Naive thymus-derived CD4-positive, alpha-beta T cell (primary cell): ENCODE measurements at regions not wholly inside any gene's neighbourhood (a gene's known extent, or its start where the extent isn't known, plus 50 kb on each side); places are given as distances from the start of the nearest gene placed in this dataset.
"Not testable (repeated sequence)": the region's sequence is repeated elsewhere in the genome, so short reads cannot be mapped to it uniquely, and the experiment has no call there.

Source experiments
- ATAC-seq: fragments of 150-1000 bp; cut with Tn5 transposase; 2 replicates; pipeline ENCODE4 v1.10.0; 2021; ENCODE audit warnings: mild to moderate bottlenecking, moderate library complexity
- CTCF ChIA-PET: fragments of 350-600 bp; sonication (Branson Sonifier 250); formaldehyde crosslinking; loops from one replicate; lab custom pipeline; 2021; ENCODE audit warnings: antibody characterized with exemption; lab: Charles Lee
- POLR2A ChIA-PET: fragments of 350-600 bp; sonication (Branson Sonifier 250); formaldehyde crosslinking; loops from one replicate; lab custom pipeline; 2021; ENCODE audit warnings: antibody characterized with exemption, inconsistent platforms; lab: Charles Lee
- DNase-seq, 9 donors: peaks; one replicate each; pipeline versions ENCODE4 v3.0.0 to v3.0.0-alpha.2; 2020 to 2022; ENCODE audit warnings: mixed read lengths in 1 of 9
- H3K27ac ChIP-seq: one replicate; pipeline ENCODE4 v1.7.0; 2013; ENCODE audit warnings: mild to moderate bottlenecking, low read depth, low read length, moderate library complexity
- H3K27me3 ChIP-seq, 2 donors: one replicate each; pipeline ENCODE4 v1.7.0; 2013; ENCODE audit warnings: low read length in 2 of 2, mild to moderate bottlenecking in 2 of 2, moderate library complexity in 2 of 2; ENCODE audit not compliant: control insufficient read depth in 2 of 2, insufficient read depth in 2 of 2
- H3K36me3 ChIP-seq, 3 experiments: 1 replicate in 2 of 3; 2 replicates in 1 of 3; pipeline ENCODE4 v1.7.0; 2013; ENCODE audit warnings: low read length in 3 of 3, mild to moderate bottlenecking in 3 of 3, moderate library complexity in 1 of 3; ENCODE audit not compliant: insufficient read depth in 3 of 3, control insufficient read depth in 2 of 3
- H3K4me1 ChIP-seq, 2 donors: one replicate each; pipeline ENCODE4 v1.7.0; 2013; ENCODE audit warnings: low read length in 2 of 2, mild to moderate bottlenecking in 2 of 2, moderate library complexity in 1 of 2; ENCODE audit not compliant: control insufficient read depth in 2 of 2, insufficient read depth in 2 of 2
- H3K4me3 ChIP-seq: 2 replicates; pipeline ENCODE4 v1.7.0; 2013; ENCODE audit warnings: mild to moderate bottlenecking, low read length
- H3K9me3 ChIP-seq, 3 experiments: 1 replicate in 2 of 3; 2 replicates in 1 of 3; pipeline ENCODE4 v1.7.0; 2013; ENCODE audit warnings: low read length in 3 of 3; ENCODE audit not compliant: control insufficient read depth in 2 of 3
- H3K27ac Mint-ChIP-seq, 9 donors: one replicate each; pipeline ENCODE4 v1.8.0; 2020 to 2022; ENCODE audit warnings: mixed read lengths in 9 of 9, mild to moderate bottlenecking in 8 of 9, moderate library complexity in 5 of 9, inconsistent platforms in 2 of 9
- H3K27me3 Mint-ChIP-seq, 5 donors: one replicate each; pipeline ENCODE4 v1.8.0; 2021 to 2022; ENCODE audit warnings: mixed read lengths in 5 of 5, mild to moderate bottlenecking in 1 of 5
- H3K36me3 Mint-ChIP-seq, 5 donors: one replicate each; pipeline ENCODE4 v1.8.0; 2020 to 2022; ENCODE audit warnings: mixed read lengths in 5 of 5, mild to moderate bottlenecking in 3 of 5, inconsistent platforms in 1 of 5
- H3K4me1 Mint-ChIP-seq, 7 donors: one replicate each; pipeline ENCODE4 v1.8.0; 2020 to 2022; ENCODE audit warnings: mixed read lengths in 7 of 7, mild to moderate bottlenecking in 3 of 7, inconsistent platforms in 1 of 7
- H3K4me3 Mint-ChIP-seq, 10 donors: one replicate each; pipeline ENCODE4 v1.8.0; 2020 to 2022; ENCODE audit warnings: mild to moderate bottlenecking in 10 of 10, mixed read lengths in 10 of 10, moderate library complexity in 6 of 10, inconsistent platforms in 2 of 10
- H3K9me3 Mint-ChIP-seq, 11 donors: one replicate each; pipeline ENCODE4 v1.8.0; 2020 to 2022; ENCODE audit warnings: mixed read lengths in 11 of 11, mild to moderate bottlenecking in 4 of 11, inconsistent platforms in 1 of 11, moderate library complexity in 1 of 11
- intact Hi-C, 2 donors: fragments of 100-400 bp; cut with micrococcal nuclease; formaldehyde crosslinking; loops; one replicate each; pipeline ENCODE4 v1.15.1; 2023

DNA sequence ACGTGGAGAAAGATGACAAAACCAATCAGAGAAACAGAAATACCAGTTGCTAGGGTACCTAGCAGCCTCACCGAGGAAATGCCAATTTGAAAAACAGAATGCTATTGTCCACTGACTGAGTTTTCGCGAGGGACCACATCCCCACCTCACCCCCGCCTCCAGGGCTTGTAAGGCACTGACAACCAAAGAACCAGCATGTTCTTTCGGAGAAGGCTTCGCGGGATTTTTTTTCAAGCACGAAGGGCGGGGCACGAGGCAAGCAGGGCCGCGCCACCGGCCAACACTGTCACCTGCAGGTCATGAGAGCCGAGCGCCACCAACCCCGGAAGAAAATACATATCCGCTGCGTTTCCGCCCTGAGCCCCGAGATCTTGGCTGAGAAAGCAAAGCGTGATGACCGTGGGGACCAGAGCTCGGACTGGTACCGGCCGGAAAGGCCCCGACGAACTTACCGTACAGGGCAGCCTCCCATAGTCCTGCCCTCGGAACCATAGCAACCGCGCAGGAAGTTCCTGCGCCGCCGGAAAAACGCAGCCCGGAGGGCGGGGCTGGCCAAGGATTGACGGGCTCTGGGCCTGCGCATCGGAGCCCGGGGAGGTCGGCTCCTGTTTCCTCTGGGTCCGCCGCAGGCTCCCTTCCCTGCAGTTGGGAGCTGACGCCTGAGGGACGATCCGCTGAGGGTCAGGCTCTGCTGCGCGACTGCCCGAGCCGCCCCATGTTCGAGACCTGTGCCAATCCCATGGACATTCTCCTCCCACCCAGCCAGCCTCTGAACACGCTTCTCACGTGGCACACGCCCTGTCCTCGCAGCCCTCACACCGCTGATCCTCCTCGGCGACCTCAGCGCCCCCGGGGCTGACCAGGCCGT lies 59.2 kb upstream of the PAGE5 start:
- H3K27ac Mint-ChIP-seq, result peak overlapping the region; percentile 91 to 99 (median 98)
- no peaks in the 10 kb centered on the region for H3K36me3 Mint-ChIP-seq
- no peaks in the 10 kb centered on the region for H3K9me3 ChIP-seq
- H3K4me3 Mint-ChIP-seq, result peak overlapping the region; percentile 85 to 98 (median 93)
- H3K36me3 ChIP-seq, result no peaks in the 10 kb centered on the region
- H3K27me3 Mint-ChIP-seq, result peaks cover 0 to 9% (median 0%) of the 10 kb centered on the region in 5 donors
- peak overlapping the region; percentile 83 for H3K4me3 ChIP-seq
- peak overlapping the region; percentile 95 for H3K27ac ChIP-seq
- no peaks in the 10 kb centered on the region for H3K27me3 ChIP-seq
- H3K9me3 Mint-ChIP-seq, result peaks cover 0 to 3% (median 0%) of the 10 kb centered on the region in 11 donors
- H3K4me1 Mint-ChIP-seq, result peaks cover 3 to 13% (median 10%) of the 10 kb centered on the region in 7 donors
- ChIA-PET POLR2A (interaction anchor here (0.6 to 1.7 kb wide), 8 partner anchors 24 to 1116 kb away, joined by 3 to 5 read pairs (median 4); partner anchors contain the start of genes PHF8 and RRAGB), CTCF (interaction anchor here (0.6 to 1.0 kb wide), 5 partner anchors 11 to 644 kb away, joined by 3 to 4 read pairs (median 4); partner anchors contain the start of gene APEX2)
- ATAC-seq, result peak; percentile 95
- intact Hi-C loops, result loop anchor here (1.0 to 10.0 kb wide), 23 partner anchors 26 to 1814 kb away; partner anchors contain the start of genes APEX2 (in 2 of the 2), FAM120C (in 2 of the 2), GNL3L (in 2 of the 2) and PHF8 (in 2 of the 2)
- peaks cover 0 to 3% of the 10 kb centered on the region in 2 donors for H3K4me1 ChIP-seq
- peak; percentile 77 to 92 (median 89) for DNase-seq

DNA sequence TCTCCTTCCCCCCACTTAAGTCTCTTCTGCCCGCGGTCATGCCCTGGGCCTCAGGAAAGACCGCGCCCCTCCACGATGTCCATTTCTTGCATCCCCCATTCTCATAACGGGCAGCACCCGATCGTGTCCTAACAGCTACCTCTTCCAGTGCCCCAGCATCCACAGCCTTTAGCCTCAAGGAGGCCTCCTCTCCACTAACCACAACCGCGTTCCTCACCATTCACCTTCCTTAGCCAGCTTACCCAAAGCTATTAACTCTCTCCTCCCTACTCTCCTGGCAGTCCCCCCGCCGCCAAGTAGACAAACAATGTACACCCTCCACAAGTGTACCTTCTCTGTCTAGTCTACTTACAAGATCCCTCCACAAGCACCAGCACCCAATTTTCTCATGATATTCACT lies 58.6 kb upstream of the PAGE5 start:
- H3K27me3 Mint-ChIP-seq, result peaks cover 0 to 11% (median 0%) of the 10 kb centered on the region in 5 donors
- Histone ChIP-seq H3K27ac (peak overlapping the region; percentile 95), H3K4me1 (peaks cover 0 to 3% of the 10 kb centered on the region in 2 donors), H3K9me3 (no peaks in the 10 kb centered on the region), H3K27me3 (no peaks in the 10 kb centered on the region), H3K4me3 (peak overlapping the region; percentile 83), H3K36me3 (no peaks in the 10 kb centered on the region)
- ChIA-PET POLR2A (interaction anchor here (0.8 to 1.4 kb wide), 6 partner anchors 23 to 1117 kb away, joined by 3 to 5 read pairs (median 4); partner anchors contain the start of genes PHF8 and RRAGB), CTCF (interaction anchor here (0.6 to 1.0 kb wide), 4 partner anchors 11 to 645 kb away, joined by 3 to 4 read pairs (median 4); partner anchors contain the start of gene APEX2)
- peaks cover 0 to 3% (median 0%) of the 10 kb centered on the region in 11 donors for H3K9me3 Mint-ChIP-seq
- intact Hi-C loops, result loop anchor here (1.0 to 10.0 kb wide), 21 partner anchors 26 to 1813 kb away; partner anchors contain the start of genes FAM120C (in 2 of the 2), GNL3L (in 2 of the 2), PHF8 (in 2 of the 2) and RRAGB (in 2 of the 2)
- ATAC-seq (no peak), DNase-seq (peak in 4 of 9 donors; percentile 4 to 7 (median 5))
- H3K36me3 Mint-ChIP-seq, result no peaks in the 10 kb centered on the region
- peak overlapping the region; percentile 85 to 98 (median 93) for H3K4me3 Mint-ChIP-seq
- H3K4me1 Mint-ChIP-seq, result peaks cover 3 to 13% (median 10%) of the 10 kb centered on the region in 7 donors
- H3K27ac Mint-ChIP-seq, result peak overlapping the region; percentile 91 to 99 (median 98)

- Mint-ChIP-seq H3K4me3 (no peak overlapping the region), H3K27ac (peak overlapping the region in 1 of 9 donors; percentile 10), H3K9me3 (peaks cover 0 to 3% (median 0%) of the 10 kb centered on the region in 11 donors), H3K27me3 (peaks cover 0 to 11% (median 2%) of the 10 kb centered on the region in 5 donors), H3K36me3 (no peaks in the 10 kb centered on the region), H3K4me1 (peaks cover 3 to 13% (median 10%) of the 10 kb centered on the region in 7 donors)
- no peak for ATAC-seq
- no peak for DNase-seq
- no peaks in the 10 kb centered on the region for H3K36me3 ChIP-seq
- CTCF ChIA-PET, result no interaction called here
- H3K4me1 ChIP-seq, result peaks cover 0 to 3% of the 10 kb centered on the region in 2 donors
- H3K9me3 ChIP-seq, result no peaks in the 10 kb centered on the region
- H3K4me3 ChIP-seq, result no peak overlapping the region
- no peak overlapping the region for H3K27ac ChIP-seq
- no peaks in the 10 kb centered on the region for H3K27me3 ChIP-seq
- POLR2A ChIA-PET, result interaction anchor here (0.7 kb wide), 1 partner anchor 324 kb away, joined by 3 read pairs; no protein-coding TSS in a partner anchor
- intact Hi-C loops, result loop anchor here (5.0 to 10.0 kb wide), 3 partner anchors 1399 to 1812 kb away; partner anchors contain the start of gene UBQLN2 (in 2 of the 2)
Measured at GRCh38 chrX:55163171-55163570, 57.0 kb upstream of the PAGE5 start.

GRCh38 chrX:55165026-55165425 lies 55.1 kb upstream of the PAGE5 start:
- Mint-ChIP-seq H3K27me3 (peaks cover 0 to 11% (median 2%) of the 10 kb centered on the region in 5 donors), H3K27ac (peak overlapping the region in 1 of 9 donors; percentile 5), H3K4me1 (peaks cover 3 to 13% (median 7%) of the 10 kb centered on the region in 7 donors)
- DNase-seq, CTCF ChIA-PET, H3K4me1 ChIP-seq, H3K9me3 ChIP-seq, H3K27me3 ChIP-seq, H3K4me3 ChIP-seq, H3K9me3 Mint-ChIP-seq, H3K27ac ChIP-seq, H3K4me3 Mint-ChIP-seq, H3K36me3 Mint-ChIP-seq, H3K36me3 ChIP-seq, ATAC-seq, POLR2A ChIA-PET: not testable (repeated sequence)
- intact Hi-C loops, result loop anchor here in 1 of 2 donors (10.0 kb wide), 2 partner anchors 1400 to 1810 kb away; partner anchors contain the start of gene UBQLN2

GRCh38 chrX:55167124-55167803 lies 52.9 kb upstream of the PAGE5 start:
- no peaks in the 10 kb centered on the region for H3K9me3 Mint-ChIP-seq
- Histone ChIP-seq H3K27me3 (no peaks in the 10 kb centered on the region), H3K9me3 (no peaks in the 10 kb centered on the region), H3K27ac (no peak overlapping the region), H3K36me3 (no peaks in the 10 kb centered on the region), H3K4me3 (no peak overlapping the region), H3K4me1 (no peaks in the 10 kb centered on the region)
- peaks cover 0 to 11% (median 2%) of the 10 kb centered on the region in 5 donors for H3K27me3 Mint-ChIP-seq
- DNase-seq, result no peak
- H3K36me3 Mint-ChIP-seq, result no peaks in the 10 kb centered on the region
- ChIA-PET CTCF (interaction anchor here (0.7 kb wide), 1 partner anchor 1734 kb away, joined by 3 read pairs; no protein-coding TSS in a partner anchor), POLR2A (no interaction called here)
- H3K27ac Mint-ChIP-seq, result no peak overlapping the region
- no peak for ATAC-seq
- H3K4me1 Mint-ChIP-seq, result no peaks in the 10 kb centered on the region
- intact Hi-C loops, result loop anchor here in 1 of 2 donors (10.0 kb wide), 2 partner anchors 1398 to 1808 kb away; partner anchors contain the start of gene UBQLN2
- no peak overlapping the region for H3K4me3 Mint-ChIP-seq

DNA sequence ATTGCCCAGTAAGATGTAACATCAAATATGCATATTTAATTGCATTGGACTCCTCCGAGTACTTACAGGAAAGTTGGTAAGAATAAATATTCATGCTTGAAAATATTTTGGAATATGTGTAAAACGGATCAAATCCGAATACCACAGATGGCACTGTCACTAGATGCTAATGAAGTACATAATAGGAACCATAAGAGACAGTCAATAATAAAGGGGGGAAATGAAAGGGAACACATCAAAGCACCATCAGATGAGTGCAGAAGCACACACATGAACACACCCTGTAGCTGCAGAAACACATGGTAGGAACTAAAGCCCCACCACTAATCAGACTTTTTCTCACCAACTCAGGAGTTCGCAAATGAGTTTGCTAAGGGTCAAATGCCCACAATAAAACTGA lies 52.2 kb upstream of the PAGE5 start:
- CTCF ChIA-PET, result interaction anchor here (0.7 kb wide), 1 partner anchor 1735 kb away, joined by 3 read pairs; no protein-coding TSS in a partner anchor
- no peak overlapping the region for H3K27ac ChIP-seq
- H3K27me3 ChIP-seq, result no peaks in the 10 kb centered on the region
- DNase-seq, result no peak
- H3K9me3 ChIP-seq, result no peaks in the 10 kb centered on the region
- no peak overlapping the region for H3K4me3 Mint-ChIP-seq
- H3K36me3 ChIP-seq, result no peaks in the 10 kb centered on the region
- ATAC-seq, result no peak
- H3K4me3 ChIP-seq, result no peak overlapping the region
- intact Hi-C loops, result loop anchor here in 1 of 2 donors (10.0 kb wide), 2 partner anchors 1397 to 1807 kb away; partner anchors contain the start of gene UBQLN2
- no peaks in the 10 kb centered on the region for H3K4me1 ChIP-seq
- POLR2A ChIA-PET, result no interaction called here
- H3K9me3 Mint-ChIP-seq, result no peaks in the 10 kb centered on the region
- H3K4me1 Mint-ChIP-seq, result no peaks in the 10 kb centered on the region
- no peak overlapping the region for H3K27ac Mint-ChIP-seq
- no peaks in the 10 kb centered on the region for H3K36me3 Mint-ChIP-seq
- H3K27me3 Mint-ChIP-seq, result peaks cover 0 to 11% (median 2%) of the 10 kb centered on the region in 5 donors
